ENCODE measurements at regions not wholly inside any gene's neighbourhood (a gene's known extent, or its start where the extent isn't known, plus 50 kb on each side); places are given as distances from the start of the nearest gene placed in this dataset.

DNA sequence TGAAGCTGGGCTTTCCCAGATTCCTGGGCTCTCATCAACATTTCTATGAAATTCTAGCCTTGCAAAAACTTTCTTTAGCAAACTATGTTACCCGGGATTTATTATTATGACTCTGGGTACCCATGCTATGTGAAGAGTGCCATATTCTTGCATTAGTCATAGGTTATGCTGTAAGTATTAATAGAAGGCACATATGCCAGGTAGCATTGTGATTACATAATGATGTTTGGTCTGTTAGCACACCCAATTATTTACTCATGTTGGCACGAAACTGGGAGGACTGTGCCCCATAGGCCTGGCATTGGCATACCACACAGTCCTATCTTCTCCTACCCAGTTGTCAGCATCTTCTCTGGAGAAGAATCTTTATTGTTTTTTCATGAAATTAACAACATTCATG, 171.0 kb downstream of the SLC4A3 start:
- H3K27me3 Mint-ChIP-seq (ENCODE audit: low read depth), result no peaks in the 10 kb centered on the region
- Histone ChIP-seq H3K79me1 (ENCODE audit: insufficient read depth, low read depth, low read length, poor library complexity, severe bottlenecking) (no peaks in the 10 kb centered on the region), H3K4me2 (ENCODE audit: insufficient read depth, insufficient read length, low read length) (no peak overlapping the region), H3K4me1 (ENCODE audit: insufficient read depth, low read length) (no peaks in the 10 kb centered on the region), H3K14ac (ENCODE audit: insufficient read depth, low read length) (no peak overlapping the region), H3K9me3 (ENCODE audit: control insufficient read depth, low read depth, low read length) (no peaks in the 10 kb centered on the region), H2BK120ac (ENCODE audit: low read depth, low read length, poor library complexity, severe bottlenecking) (no peak overlapping the region), H3K9ac (ENCODE audit: extremely low read depth, insufficient read length, low read length) (no peak overlapping the region), H3K27me3 (ENCODE audit: insufficient read depth, low read length) (no peaks in the 10 kb centered on the region), H3T11ph (ENCODE audit: low read length) (no peak overlapping the region), H3K23me2 (ENCODE audit: insufficient read length, low read depth, low read length, poor library complexity, severe bottlenecking) (no peaks in the 10 kb centered on the region), H3K18ac (ENCODE audit: insufficient read length, low read depth, low read length) (no peak overlapping the region), H4K8ac (replicated peaks; ENCODE audit: insufficient read length, low read depth, low read length) (no peak overlapping the region), H4K91ac (ENCODE audit: insufficient read length, low read depth, low read length) (no peak overlapping the region), H2BK15ac (ENCODE audit: low read depth, low read length) (no peak overlapping the region), H2AFZ (ENCODE audit: low read length) (no peak overlapping the region), H4K20me1 (ENCODE audit: control insufficient read depth, insufficient read depth, insufficient read length) (no peaks in the 10 kb centered on the region), H2BK12ac (ENCODE audit: insufficient read length, low read depth, low read length) (no peak overlapping the region), H3K27ac (ENCODE audit: insufficient read length, low read depth, low read length) (no peak overlapping the region), H3K23ac (ENCODE audit: insufficient read length, low read depth, low read length) (no peak overlapping the region), H4K5ac (ENCODE audit: insufficient read length, low read depth, low read length) (no peak overlapping the region), H2AK5ac (ENCODE audit: insufficient read length, low read length) (no peak overlapping the region), H3K56ac (ENCODE audit: insufficient read length, low read depth, low read length) (no peak overlapping the region), H2BK5ac (ENCODE audit: insufficient read length, low read length) (no peak overlapping the region), H2BK20ac (ENCODE audit: low read depth, low read length, poor library complexity, severe bottlenecking) (no peak overlapping the region), H3K79me2 (ENCODE audit: insufficient read depth, low read length) (no peaks in the 10 kb centered on the region), H3K4ac (ENCODE audit: low read depth, low read length) (no peak overlapping the region)
- no peaks in the 10 kb centered on the region; a peak in 1 of 4 replicates for H3K4me1 Mint-ChIP-seq
- TF ChIP-seq, protein P1, sequence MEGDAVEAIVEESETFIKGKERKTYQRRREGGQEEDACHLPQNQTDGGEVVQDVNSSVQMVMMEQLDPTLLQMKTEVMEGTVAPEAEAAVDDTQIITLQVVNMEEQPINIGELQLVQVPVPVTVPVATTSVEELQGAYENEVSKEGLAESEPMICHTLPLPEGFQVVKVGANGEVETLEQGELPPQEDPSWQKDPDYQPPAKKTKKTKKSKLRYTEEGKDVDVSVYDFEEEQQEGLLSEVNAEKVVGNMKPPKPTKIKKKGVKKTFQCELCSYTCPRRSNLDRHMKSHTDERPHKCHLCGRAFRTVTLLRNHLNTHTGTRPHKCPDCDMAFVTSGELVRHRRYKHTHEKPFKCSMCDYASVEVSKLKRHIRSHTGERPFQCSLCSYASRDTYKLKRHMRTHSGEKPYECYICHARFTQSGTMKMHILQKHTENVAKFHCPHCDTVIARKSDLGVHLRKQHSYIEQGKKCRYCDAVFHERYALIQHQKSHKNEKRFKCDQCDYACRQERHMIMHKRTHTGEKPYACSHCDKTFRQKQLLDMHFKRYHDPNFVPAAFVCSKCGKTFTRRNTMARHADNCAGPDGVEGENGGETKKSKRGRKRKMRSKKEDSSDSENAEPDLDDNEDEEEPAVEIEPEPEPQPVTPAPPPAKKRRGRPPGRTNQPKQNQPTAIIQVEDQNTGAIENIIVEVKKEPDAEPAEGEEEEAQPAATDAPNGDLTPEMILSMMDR (conservative IDR thresholded peaks at IDR 0.05), result no peak
- no peak overlapping the region for H3K27ac Mint-ChIP-seq
- no peak for DNase-seq
- no CpG with 5 or more reads among the region's 2 CpGs for WGBS (ENCODE audit: extremely low coverage, insufficient read length, low lambda C conversion rate)
- no peaks in the 10 kb centered on the region; a peak in 1 of 7 replicates for H3K36me3 Mint-ChIP-seq (ENCODE audit: insufficient read depth in 1 of 3, low read depth in 3 of 3)
- no peaks in the 10 kb centered on the region; a peak in 2 of 5 replicates for H3K9me3 Mint-ChIP-seq
- H3K4me3 Mint-ChIP-seq, result no peak overlapping the region
